ENCODE measurements at regions not wholly inside any gene's neighbourhood (a gene's known extent, or its start where the extent isn't known, plus 50 kb on each side); places are given as distances from the start of the nearest gene placed in this dataset.

- Histone ChIP-seq H3K4me1 (ENCODE audit: control insufficient read depth, extremely low read depth, insufficient read depth, low read length) (no peaks in the 10 kb centered on the region), H2AFZ (ENCODE audit: low read depth, low read length) (no peak overlapping the region), H3K27me3 (ENCODE audit: control insufficient read depth in 2 of 2, insufficient read depth in 2 of 2, low read length in 2 of 2) (no peaks in the 10 kb centered on the region), H3K9me3 (replicated peaks; ENCODE audit: control insufficient read depth, insufficient read depth, low read length) (peaks cover 8% of the 10 kb centered on the region), H3K4me2 (ENCODE audit: insufficient read depth, low read length) (no peak overlapping the region), H3K79me2 (ENCODE audit: control insufficient read depth, insufficient read depth, low read length) (no peaks in the 10 kb centered on the region), H3K9ac (replicated peaks; ENCODE audit: extremely low read depth, insufficient read depth, low read length) (no peak overlapping the region), H3K36me3 (ENCODE audit: control insufficient read depth in 2 of 2, extremely low read depth in 1 of 2, insufficient read depth in 2 of 2, low read length in 2 of 2) (no peaks in the 10 kb centered on the region), H3K4me3 (replicated peaks in 1 of 3; ENCODE audit: insufficient read depth in 1 of 3, low read depth in 1 of 3, low read length in 3 of 3) (no peak overlapping the region), H3K27ac (ENCODE audit: insufficient read depth, low read depth, low read length) (no peak overlapping the region), H3K9me1 (replicated peaks; ENCODE audit: control insufficient read depth, extremely low read depth, insufficient read depth, low read length) (no peaks in the 10 kb centered on the region), H4K20me1 (replicated peaks; ENCODE audit: control insufficient read depth, extremely low read depth, insufficient read depth, low read length) (no peaks in the 10 kb centered on the region)
- DNase-seq (ENCODE audit: low read depth, low spot score) (no peak), FAIRE-seq (no peak)
- ChIA-PET POLR2A (no interaction called here), CTCF (no interaction called here)
- intact Hi-C loops (cut with micrococcal nuclease) (no loop called here), dilution Hi-C loops (cut with MboI; ENCODE audit: extremely low pct_ligation_motif_present, low sequenced_read_pairs) (no loop called here)
- TF ChIP-seq POLR2AphosphoS5 (IDR thresholded peaks at IDR 0.05; ENCODE audit: insufficient read depth, low read depth, low read length) (no peak), MYC (IDR thresholded peaks at IDR 0.05; ENCODE audit: low read depth, low read length) (no peak), FOS (IDR thresholded peaks at IDR 0.05; ENCODE audit: borderline replicate concordance, insufficient read depth, low read length) (no peak), MAX (IDR thresholded peaks at IDR 0.05; ENCODE audit: insufficient read depth, insufficient read length) (no peak), JUN (IDR thresholded peaks at IDR 0.05; ENCODE audit: borderline replicate concordance, insufficient read depth, insufficient read length, low read depth) (no peak), CTCF (IDR thresholded peaks at IDR 0.05; ENCODE audit: extremely low read depth in 1 of 2, insufficient read depth in 1 of 2, low read depth in 1 of 2, low read length in 2 of 2) (no peak), GATA2 (IDR thresholded peaks at IDR 0.05; ENCODE audit: insufficient read depth, insufficient read length, low read depth, low read length) (no peak), EZH2 (IDR thresholded peaks at IDR 0.05; ENCODE audit: borderline replicate concordance, low read depth, low read length, severe bottlenecking) (no peak), POLR2A (IDR thresholded peaks at IDR 0.05; ENCODE audit: low read depth, low read length) (no peak)
- BruUV-seq (replicated peaks), result no TSS peak
Measured at GRCh38 chr12:125983094-125983783, 918.0 kb downstream of the AACS start.

Measured in endothelial cell of umbilical vein (primary cell).